Naive thymus-derived CD4-positive, alpha-beta T cell (primary cell): ENCODE measurements at regions not wholly inside any gene's neighbourhood (a gene's known extent, or its start where the extent isn't known, plus 50 kb on each side); places are given as distances from the start of the nearest gene placed in this dataset.

ENCODE experiments used
- ATAC-seq: fragments of 150-1000 bp; cut with Tn5 transposase; 2 replicates; pipeline ENCODE4 v1.10.0; 2021; ENCODE audit warnings: mild to moderate bottlenecking, moderate library complexity
- CTCF ChIA-PET: fragments of 350-600 bp; sonication (Branson Sonifier 250); formaldehyde crosslinking; loops from one replicate; lab custom pipeline; 2021; ENCODE audit warnings: antibody characterized with exemption; lab: Charles Lee
- POLR2A ChIA-PET: fragments of 350-600 bp; sonication (Branson Sonifier 250); formaldehyde crosslinking; loops from one replicate; lab custom pipeline; 2021; ENCODE audit warnings: antibody characterized with exemption, inconsistent platforms; lab: Charles Lee
- DNase-seq, 9 donors: peaks; one replicate each; pipeline versions ENCODE4 v3.0.0 to v3.0.0-alpha.2; 2020 to 2022; ENCODE audit warnings: mixed read lengths in 1 of 9
- H3K27ac ChIP-seq: one replicate; pipeline ENCODE4 v1.7.0; 2013; ENCODE audit warnings: mild to moderate bottlenecking, low read depth, low read length, moderate library complexity
- H3K27me3 ChIP-seq, 2 donors: one replicate each; pipeline ENCODE4 v1.7.0; 2013; ENCODE audit warnings: low read length in 2 of 2, mild to moderate bottlenecking in 2 of 2, moderate library complexity in 2 of 2; ENCODE audit not compliant: control insufficient read depth in 2 of 2, insufficient read depth in 2 of 2
- H3K36me3 ChIP-seq, 3 experiments: 1 replicate in 2 of 3; 2 replicates in 1 of 3; pipeline ENCODE4 v1.7.0; 2013; ENCODE audit warnings: low read length in 3 of 3, mild to moderate bottlenecking in 3 of 3, moderate library complexity in 1 of 3; ENCODE audit not compliant: insufficient read depth in 3 of 3, control insufficient read depth in 2 of 3
- H3K4me1 ChIP-seq, 2 donors: one replicate each; pipeline ENCODE4 v1.7.0; 2013; ENCODE audit warnings: low read length in 2 of 2, mild to moderate bottlenecking in 2 of 2, moderate library complexity in 1 of 2; ENCODE audit not compliant: control insufficient read depth in 2 of 2, insufficient read depth in 2 of 2
- H3K4me3 ChIP-seq: 2 replicates; pipeline ENCODE4 v1.7.0; 2013; ENCODE audit warnings: mild to moderate bottlenecking, low read length
- H3K9me3 ChIP-seq, 3 experiments: 1 replicate in 2 of 3; 2 replicates in 1 of 3; pipeline ENCODE4 v1.7.0; 2013; ENCODE audit warnings: low read length in 3 of 3; ENCODE audit not compliant: control insufficient read depth in 2 of 3
- H3K27ac Mint-ChIP-seq, 9 donors: one replicate each; pipeline ENCODE4 v1.8.0; 2020 to 2022; ENCODE audit warnings: mixed read lengths in 9 of 9, mild to moderate bottlenecking in 8 of 9, moderate library complexity in 5 of 9, inconsistent platforms in 2 of 9
- H3K27me3 Mint-ChIP-seq, 5 donors: one replicate each; pipeline ENCODE4 v1.8.0; 2021 to 2022; ENCODE audit warnings: mixed read lengths in 5 of 5, mild to moderate bottlenecking in 1 of 5
- H3K36me3 Mint-ChIP-seq, 5 donors: one replicate each; pipeline ENCODE4 v1.8.0; 2020 to 2022; ENCODE audit warnings: mixed read lengths in 5 of 5, mild to moderate bottlenecking in 3 of 5, inconsistent platforms in 1 of 5
- H3K4me1 Mint-ChIP-seq, 7 donors: one replicate each; pipeline ENCODE4 v1.8.0; 2020 to 2022; ENCODE audit warnings: mixed read lengths in 7 of 7, mild to moderate bottlenecking in 3 of 7, inconsistent platforms in 1 of 7
- H3K4me3 Mint-ChIP-seq, 10 donors: one replicate each; pipeline ENCODE4 v1.8.0; 2020 to 2022; ENCODE audit warnings: mild to moderate bottlenecking in 10 of 10, mixed read lengths in 10 of 10, moderate library complexity in 6 of 10, inconsistent platforms in 2 of 10
- H3K9me3 Mint-ChIP-seq, 11 donors: one replicate each; pipeline ENCODE4 v1.8.0; 2020 to 2022; ENCODE audit warnings: mixed read lengths in 11 of 11, mild to moderate bottlenecking in 4 of 11, inconsistent platforms in 1 of 11, moderate library complexity in 1 of 11
- intact Hi-C, 2 donors: fragments of 100-400 bp; cut with micrococcal nuclease; formaldehyde crosslinking; loops; one replicate each; pipeline ENCODE4 v1.15.1; 2023

- no peak overlapping the region for H3K27ac Mint-ChIP-seq
- peaks cover 0 to 7% (median 0%) of the 10 kb centered on the region in 5 donors for H3K27me3 Mint-ChIP-seq
- CTCF ChIA-PET: no interaction called here
- no peak overlapping the region for H3K4me3 ChIP-seq
- H3K9me3 Mint-ChIP-seq: peaks cover 0 to 20% (median 5%) of the 10 kb centered on the region in 11 donors
- H3K4me1 ChIP-seq: no peaks in the 10 kb centered on the region
- no peaks in the 10 kb centered on the region for H3K4me1 Mint-ChIP-seq
- H3K4me3 Mint-ChIP-seq: no peak overlapping the region
- POLR2A ChIA-PET: no interaction called here
- DNase-seq (no peak), ATAC-seq (no peak)
- H3K36me3 Mint-ChIP-seq: no peaks in the 10 kb centered on the region
- H3K9me3 ChIP-seq: no peaks in the 10 kb centered on the region
- no peaks in the 10 kb centered on the region for H3K27me3 ChIP-seq
- no peak overlapping the region for H3K27ac ChIP-seq
- H3K36me3 ChIP-seq: no peaks in the 10 kb centered on the region
- intact Hi-C loops: no loop called here
These were observed 162.1 kb upstream of the OGFRL1 start for GRCh38 chr6:71126506-71126905.

GRCh38 chr6:71127374-71127773 lies 161.2 kb upstream of the OGFRL1 start:
- H3K27me3 Mint-ChIP-seq: peaks cover 0 to 6% (median 0%) of the 10 kb centered on the region in 5 donors
- H3K4me3 ChIP-seq: no peak overlapping the region
- H3K9me3 Mint-ChIP-seq: peaks cover 0 to 20% (median 4%) of the 10 kb centered on the region in 11 donors
- H3K27ac Mint-ChIP-seq: no peak overlapping the region
- POLR2A ChIA-PET: no interaction called here
- H3K27me3 ChIP-seq: no peaks in the 10 kb centered on the region
- no peaks in the 10 kb centered on the region for H3K9me3 ChIP-seq
- no peaks in the 10 kb centered on the region for H3K36me3 ChIP-seq
- DNase-seq (no peak), ATAC-seq (no peak)
- H3K4me1 ChIP-seq: no peaks in the 10 kb centered on the region
- H3K4me1 Mint-ChIP-seq: no peaks in the 10 kb centered on the region
- no peaks in the 10 kb centered on the region for H3K36me3 Mint-ChIP-seq
- intact Hi-C loops: no loop called here
- no peak overlapping the region for H3K4me3 Mint-ChIP-seq
- CTCF ChIA-PET: no interaction called here
- no peak overlapping the region for H3K27ac ChIP-seq

- peaks cover 0 to 13% (median 3%) of the 10 kb centered on the region in 11 donors for H3K9me3 Mint-ChIP-seq
- no peaks in the 10 kb centered on the region for H3K4me1 Mint-ChIP-seq
- H3K27me3 ChIP-seq: no peaks in the 10 kb centered on the region
- ATAC-seq (no peak), DNase-seq (no peak)
- H3K27ac ChIP-seq: no peak overlapping the region
- no peaks in the 10 kb centered on the region for H3K36me3 ChIP-seq
- no peak overlapping the region for H3K4me3 Mint-ChIP-seq
- H3K27ac Mint-ChIP-seq: no peak overlapping the region
- H3K9me3 ChIP-seq: no peaks in the 10 kb centered on the region
- intact Hi-C loops: no loop called here
- CTCF ChIA-PET: no interaction called here
- no peaks in the 10 kb centered on the region for H3K4me1 ChIP-seq
- no peaks in the 10 kb centered on the region for H3K36me3 Mint-ChIP-seq
- peaks cover 0 to 23% (median 14%) of the 10 kb centered on the region in 5 donors for H3K27me3 Mint-ChIP-seq
- no peak overlapping the region for H3K4me3 ChIP-seq
- POLR2A ChIA-PET: no interaction called here
These were observed 158.3 kb upstream of the OGFRL1 start for GRCh38 chr6:71130277-71130676.

- Histone ChIP-seq H3K4me3 (no peak overlapping the region), H3K27ac (no peak overlapping the region), H3K4me1 (no peaks in the 10 kb centered on the region), H3K27me3 (no peaks in the 10 kb centered on the region), H3K9me3 (no peaks in the 10 kb centered on the region), H3K36me3 (no peaks in the 10 kb centered on the region)
- H3K9me3 Mint-ChIP-seq: peaks cover 0 to 6% (median under 1%) of the 10 kb centered on the region in 11 donors
- peaks cover 0 to 28% (median 19%) of the 10 kb centered on the region in 5 donors for H3K27me3 Mint-ChIP-seq
- no peak for DNase-seq
- no peaks in the 10 kb centered on the region for H3K4me1 Mint-ChIP-seq
- intact Hi-C loops: no loop called here
- ATAC-seq: no peak
- no peak overlapping the region for H3K4me3 Mint-ChIP-seq
- ChIA-PET CTCF (no interaction called here), POLR2A (no interaction called here)
- H3K27ac Mint-ChIP-seq: no peak overlapping the region
- no peaks in the 10 kb centered on the region for H3K36me3 Mint-ChIP-seq
These were observed 153.5 kb upstream of the OGFRL1 start for GRCh38 chr6:71134929-71135642.

GRCh38 chr6:71137973-71138372 lies 150.6 kb upstream of the OGFRL1 start:
- Histone ChIP-seq H3K9me3 (no peaks in the 10 kb centered on the region), H3K36me3 (no peaks in the 10 kb centered on the region), H3K4me1 (no peaks in the 10 kb centered on the region), H3K27ac (no peak overlapping the region), H3K4me3 (no peak overlapping the region), H3K27me3 (no peaks in the 10 kb centered on the region)
- no peak overlapping the region for H3K27ac Mint-ChIP-seq
- no peaks in the 10 kb centered on the region for H3K4me1 Mint-ChIP-seq
- H3K9me3 Mint-ChIP-seq: peaks cover 0 to 16% (median 5%) of the 10 kb centered on the region in 11 donors
- no peak for ATAC-seq
- no peak for DNase-seq
- peaks cover 0 to 22% (median 19%) of the 10 kb centered on the region in 5 donors for H3K27me3 Mint-ChIP-seq
- CTCF ChIA-PET: no interaction called here
- POLR2A ChIA-PET: no interaction called here
- no peaks in the 10 kb centered on the region for H3K36me3 Mint-ChIP-seq
- intact Hi-C loops: no loop called here
- H3K4me3 Mint-ChIP-seq: no peak overlapping the region

GRCh38 chr6:71138376-71138775 lies 150.2 kb upstream of the OGFRL1 start:
- H3K9me3 ChIP-seq: no peaks in the 10 kb centered on the region
- CTCF ChIA-PET: no interaction called here
- Mint-ChIP-seq H3K9me3 (peaks cover 0 to 16% (median 5%) of the 10 kb centered on the region in 11 donors), H3K4me1 (no peaks in the 10 kb centered on the region), H3K27ac (no peak overlapping the region), H3K27me3 (peaks cover 0 to 22% (median 18%) of the 10 kb centered on the region in 5 donors), H3K4me3 (no peak overlapping the region), H3K36me3 (no peaks in the 10 kb centered on the region)
- POLR2A ChIA-PET: no interaction called here
- ATAC-seq (no peak), DNase-seq (no peak)
- H3K4me1 ChIP-seq: no peaks in the 10 kb centered on the region
- no peak overlapping the region for H3K4me3 ChIP-seq
- intact Hi-C loops: no loop called here
- no peak overlapping the region for H3K27ac ChIP-seq
- H3K27me3 ChIP-seq: no peaks in the 10 kb centered on the region
- H3K36me3 ChIP-seq: no peaks in the 10 kb centered on the region

GRCh38 chr6:71139249-71139648 lies 149.4 kb upstream of the OGFRL1 start:
- H3K4me1 Mint-ChIP-seq: no peaks in the 10 kb centered on the region
- intact Hi-C loops: no loop called here
- H3K27ac Mint-ChIP-seq: no peak overlapping the region
- no peak overlapping the region for H3K4me3 ChIP-seq
- no peak for ATAC-seq
- H3K27me3 Mint-ChIP-seq: peaks cover 0 to 14% (median 10%) of the 10 kb centered on the region in 5 donors
- H3K36me3 ChIP-seq: no peaks in the 10 kb centered on the region
- H3K4me1 ChIP-seq: no peaks in the 10 kb centered on the region
- H3K9me3 ChIP-seq: no peaks in the 10 kb centered on the region
- CTCF ChIA-PET: no interaction called here
- peaks cover 0 to 16% (median 5%) of the 10 kb centered on the region in 11 donors for H3K9me3 Mint-ChIP-seq
- no peak overlapping the region for H3K4me3 Mint-ChIP-seq
- H3K27ac ChIP-seq: no peak overlapping the region
- H3K27me3 ChIP-seq: no peaks in the 10 kb centered on the region
- no peak for DNase-seq
- POLR2A ChIA-PET: no interaction called here
- no peaks in the 10 kb centered on the region for H3K36me3 Mint-ChIP-seq
